NCI-H345 (cell line): ENCODE measurements at regions not wholly inside any gene's neighbourhood (a gene's known extent, or its start where the extent isn't known, plus 50 kb on each side); places are given as distances from the start of the nearest gene placed in this dataset.

Experiments used
- DNase-seq: peaks from one replicate; lab custom pipeline; 2025; lab: John Stamatoyannopoulos, UW

DNA sequence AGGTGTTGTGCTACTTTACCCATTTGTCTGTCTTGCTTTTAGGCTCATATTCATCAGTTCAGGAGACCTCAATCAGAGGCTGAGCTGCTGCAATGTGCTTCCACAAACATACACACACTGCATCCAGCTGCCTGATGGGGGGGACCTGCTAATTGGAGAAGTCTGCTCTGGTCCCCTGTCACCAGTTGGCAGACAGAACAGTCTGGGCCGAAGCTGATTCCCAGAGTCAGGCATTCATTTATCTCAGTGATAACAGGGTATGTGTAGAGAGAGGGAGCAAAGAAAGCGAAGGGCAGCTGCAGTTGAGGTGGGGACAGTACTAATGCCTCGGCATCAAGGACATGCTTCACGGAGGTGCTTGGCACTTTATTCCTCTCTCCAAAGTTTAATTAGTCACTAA lies 584.3 kb upstream of the PIK3C3 start:
- DNase-seq: peak; percentile 4

DNA sequence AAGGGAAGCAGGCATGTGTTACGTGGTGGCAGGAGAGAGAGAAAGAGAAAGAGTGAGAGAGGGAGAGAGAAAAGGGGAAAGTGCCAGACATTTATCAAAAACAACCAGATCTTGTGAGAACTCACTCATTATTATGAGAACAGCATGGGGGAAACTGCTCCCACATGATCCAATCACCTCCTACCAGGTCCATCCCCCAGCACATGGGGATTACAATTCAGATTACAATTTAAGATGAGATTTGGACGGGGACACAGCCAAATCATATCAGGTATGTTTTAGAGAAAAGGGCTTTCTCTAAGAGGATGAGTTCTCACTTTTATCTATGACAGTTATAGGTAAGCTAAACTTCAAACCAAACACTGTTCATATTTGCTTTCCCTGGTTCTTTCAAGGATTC lies 597.3 kb upstream of the PIK3C3 start:
- no peak for DNase-seq

DNA sequence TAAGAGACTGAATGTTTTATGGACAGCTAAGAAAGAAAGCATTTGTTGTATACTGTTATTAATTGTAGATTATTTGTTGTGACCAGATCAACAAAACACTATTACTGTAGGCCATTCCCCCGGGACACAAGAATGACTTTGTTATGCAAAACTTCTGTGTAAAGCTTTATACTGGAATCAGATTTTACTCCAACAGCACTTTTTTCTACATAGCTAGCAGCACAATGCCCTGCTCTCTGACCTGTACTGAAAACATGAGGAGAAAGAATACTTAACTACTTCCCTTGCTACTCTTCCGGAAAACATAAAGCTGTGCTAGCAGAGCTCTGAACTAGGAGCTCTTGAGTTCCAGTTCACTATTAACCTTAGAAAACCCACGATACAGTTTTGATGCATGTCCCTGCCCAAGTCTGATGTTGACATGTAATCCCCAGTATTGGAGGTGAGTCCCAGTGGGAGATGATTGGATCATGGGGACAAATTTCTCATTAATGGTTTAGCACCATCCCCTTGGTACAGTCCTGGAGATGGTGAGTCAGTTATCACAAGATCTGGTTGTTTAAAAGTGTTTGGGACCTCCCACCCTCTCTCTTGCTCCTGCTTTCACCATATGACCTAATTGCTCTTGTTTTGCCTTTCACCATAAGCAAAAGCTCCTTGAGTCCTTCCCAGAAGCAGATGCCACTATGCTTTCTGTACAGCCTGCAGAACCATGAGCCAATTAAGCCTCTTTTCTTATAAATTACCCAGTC lies 601.1 kb upstream of the PIK3C3 start:
- DNase-seq: no peak

DNA sequence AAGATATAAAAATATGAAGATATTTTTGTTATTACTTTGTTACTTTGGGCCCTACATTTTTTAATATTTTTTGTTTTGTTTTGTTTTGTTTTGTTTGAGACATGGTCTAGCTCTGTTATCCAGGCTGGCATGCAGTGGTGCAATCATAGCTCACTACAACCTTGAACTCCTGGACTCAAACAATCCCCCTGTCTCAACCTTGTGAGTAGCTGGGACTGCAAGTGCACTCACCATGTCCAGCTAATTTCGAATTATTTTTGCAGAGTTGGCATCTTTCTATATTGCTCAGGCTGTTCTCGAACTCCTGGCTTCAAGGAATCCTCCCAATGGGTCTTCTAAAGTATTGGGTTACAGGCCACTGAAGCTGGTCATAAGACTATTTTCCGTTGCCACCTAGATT lies 603.6 kb upstream of the PIK3C3 start:
- no peak for DNase-seq

DNA sequence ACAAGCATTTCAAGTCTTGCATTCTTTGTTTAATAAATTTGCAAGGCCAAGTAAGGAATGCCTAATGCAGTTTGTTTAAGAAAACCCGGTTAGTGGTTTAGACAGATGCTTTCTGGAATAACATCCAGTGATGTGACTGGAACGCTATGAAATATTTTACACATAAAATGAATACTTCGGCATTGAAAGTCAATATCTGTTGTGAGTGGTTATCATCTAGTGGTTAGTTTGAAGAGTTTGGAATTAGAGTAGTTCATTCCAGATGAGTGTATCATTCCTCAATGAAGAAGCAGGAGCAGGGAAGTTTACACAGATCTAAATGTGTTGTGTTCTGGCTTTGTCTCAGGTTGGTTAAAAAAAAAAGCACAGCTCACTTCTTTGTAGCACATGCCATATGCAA lies 608.0 kb upstream of the PIK3C3 start:
- DNase-seq: no peak

DNA sequence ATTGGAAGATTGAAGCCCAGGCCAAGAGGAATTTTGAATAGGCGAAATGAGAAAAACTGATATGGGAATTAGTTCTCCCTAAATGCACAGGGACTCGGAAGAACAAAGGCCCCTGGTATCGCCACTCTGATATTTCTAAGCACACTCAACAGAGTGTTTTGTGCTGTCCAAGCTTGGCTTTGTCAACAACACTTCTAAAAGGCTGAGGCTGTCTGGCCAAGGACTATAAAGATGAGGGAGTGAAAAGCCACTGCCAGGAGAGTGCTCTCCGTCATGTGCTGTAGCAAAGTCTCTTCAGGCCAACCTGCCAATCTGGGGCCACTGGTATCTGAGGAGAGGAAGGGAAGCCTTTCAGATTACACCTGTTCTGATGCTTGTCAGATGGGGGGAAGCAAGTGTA lies 611.2 kb upstream of the PIK3C3 start:
- no peak for DNase-seq

DNA sequence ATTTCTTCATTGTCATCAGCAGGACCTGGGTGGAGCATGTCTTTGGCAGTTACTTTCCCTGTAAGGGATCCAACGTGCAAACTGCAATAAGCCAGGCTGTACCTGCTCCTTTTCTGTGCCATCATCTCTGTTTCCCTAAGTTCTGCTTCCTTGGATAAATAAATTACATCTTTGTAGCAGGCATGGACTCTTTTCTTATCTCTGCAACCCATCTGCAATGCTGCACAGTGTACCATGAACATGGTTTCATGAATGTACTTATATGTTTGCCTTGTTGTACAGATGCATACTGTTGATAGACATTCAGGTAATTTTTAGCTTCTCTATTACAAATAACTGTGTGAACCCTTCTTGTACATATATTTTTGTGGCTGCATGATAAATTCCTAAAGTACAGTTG lies 616.7 kb upstream of the PIK3C3 start:
- no peak for DNase-seq

DNA sequence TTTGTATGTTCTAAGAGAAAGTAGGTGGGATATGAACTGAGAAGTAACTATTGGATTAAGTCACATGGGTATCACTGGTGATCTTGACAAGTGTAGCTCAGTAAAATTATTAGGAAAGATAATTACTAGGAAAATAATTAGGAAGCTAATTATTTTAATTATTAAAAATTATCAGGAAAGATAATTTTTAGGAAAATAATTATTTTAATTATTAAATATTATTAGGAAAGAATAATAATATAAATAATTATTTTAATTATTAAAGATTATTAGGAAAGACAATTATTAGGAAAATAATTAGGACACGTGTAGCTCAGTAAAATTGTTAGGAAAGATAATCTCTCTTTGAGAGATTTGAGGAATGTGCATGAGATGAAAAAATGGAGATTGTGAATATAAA lies 623.4 kb upstream of the PIK3C3 start:
- DNase-seq: no peak

DNA sequence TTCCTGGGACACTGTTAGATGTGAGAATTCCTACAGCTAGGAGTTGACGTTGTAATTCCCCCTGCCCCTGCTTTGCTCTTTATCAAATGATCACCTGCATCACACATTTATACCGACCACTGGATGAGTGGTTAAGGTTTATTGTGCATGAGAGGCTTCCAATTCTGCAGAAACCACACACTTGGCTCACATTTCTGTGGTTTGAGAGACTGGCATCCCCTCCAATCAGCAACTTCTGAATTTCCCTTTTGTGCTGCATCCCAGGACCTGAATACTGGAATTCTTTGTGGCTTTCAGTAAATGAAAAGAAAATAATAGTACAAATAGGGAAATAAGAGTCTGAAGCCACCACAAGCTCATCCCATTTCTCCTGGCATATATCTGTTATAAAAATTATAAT lies 628.7 kb upstream of the PIK3C3 start:
- no peak for DNase-seq

DNA sequence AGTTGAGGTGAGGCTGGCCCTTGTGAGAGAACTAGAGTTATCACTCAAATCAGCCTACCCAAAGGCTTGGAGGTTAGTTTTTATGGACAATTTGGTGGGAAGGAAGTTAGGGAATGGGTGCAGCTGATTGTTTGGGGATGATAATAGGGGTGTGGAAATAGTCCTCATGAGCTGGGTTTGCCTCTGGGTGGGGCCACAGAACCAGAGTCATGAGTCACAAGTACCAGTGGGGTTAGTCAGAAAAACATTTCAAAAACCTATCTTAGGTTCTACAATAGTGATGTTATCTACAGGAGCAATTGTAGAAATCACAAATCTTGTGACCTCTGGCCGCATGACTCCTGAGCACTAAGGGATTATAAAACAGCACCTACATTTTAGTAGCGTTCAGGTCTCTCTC lies 630.1 kb upstream of the PIK3C3 start:
- DNase-seq: no peak

DNA sequence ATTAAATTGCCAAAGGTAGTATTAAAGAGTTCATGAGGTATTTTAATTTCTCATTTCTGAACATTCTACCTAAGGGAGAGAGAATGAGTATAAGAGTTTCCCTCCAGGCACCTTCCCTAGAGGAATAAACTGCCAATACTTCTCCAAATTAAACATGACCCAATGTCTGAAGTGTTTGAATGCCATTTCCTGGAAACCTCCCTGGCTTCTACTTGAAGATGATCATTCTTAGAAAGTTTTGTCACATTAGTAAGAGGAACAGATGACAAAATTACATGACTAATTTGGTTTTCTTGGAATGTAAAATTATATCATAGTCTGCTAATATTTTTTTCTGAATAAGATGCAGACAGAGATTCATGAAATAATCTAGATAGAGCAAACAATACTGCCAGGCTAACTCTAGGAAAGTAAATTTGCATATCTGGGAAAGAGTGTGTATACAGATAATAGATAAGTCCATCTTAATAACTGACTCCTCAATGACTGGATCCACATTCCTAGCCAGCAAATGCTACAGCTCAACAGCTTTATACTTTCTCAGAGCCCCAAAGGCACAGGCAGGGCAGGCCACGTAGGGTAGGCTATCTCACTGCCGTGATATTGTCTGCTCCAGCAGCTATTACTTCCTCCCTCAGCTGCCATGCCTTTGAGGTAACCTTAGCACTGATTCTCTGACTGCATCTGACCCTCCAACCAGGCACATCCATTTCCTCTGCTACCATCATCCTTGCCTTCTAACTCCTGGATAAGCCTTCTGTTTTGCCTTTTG lies 630.8 kb upstream of the PIK3C3 start:
- DNase-seq: no peak

DNA sequence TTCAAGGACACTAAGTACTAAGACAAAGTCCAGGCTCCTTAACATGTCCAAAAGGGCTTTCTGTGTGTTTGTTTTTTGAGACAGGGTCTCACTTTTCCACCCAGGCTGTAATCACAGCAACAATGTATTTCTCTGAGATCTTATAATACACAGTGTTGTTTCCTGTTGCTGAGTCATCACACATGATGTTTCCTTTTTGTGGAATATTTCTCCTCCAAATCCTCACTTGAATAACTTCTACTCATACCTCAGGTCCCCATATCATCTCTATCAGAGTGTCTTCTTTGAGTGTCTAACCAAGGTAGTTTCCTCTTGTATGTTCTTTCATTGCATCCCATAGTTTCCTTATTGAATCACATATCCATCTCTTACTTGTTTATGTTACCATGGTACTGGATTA lies 632.0 kb upstream of the PIK3C3 start:
- DNase-seq: no peak

DNA sequence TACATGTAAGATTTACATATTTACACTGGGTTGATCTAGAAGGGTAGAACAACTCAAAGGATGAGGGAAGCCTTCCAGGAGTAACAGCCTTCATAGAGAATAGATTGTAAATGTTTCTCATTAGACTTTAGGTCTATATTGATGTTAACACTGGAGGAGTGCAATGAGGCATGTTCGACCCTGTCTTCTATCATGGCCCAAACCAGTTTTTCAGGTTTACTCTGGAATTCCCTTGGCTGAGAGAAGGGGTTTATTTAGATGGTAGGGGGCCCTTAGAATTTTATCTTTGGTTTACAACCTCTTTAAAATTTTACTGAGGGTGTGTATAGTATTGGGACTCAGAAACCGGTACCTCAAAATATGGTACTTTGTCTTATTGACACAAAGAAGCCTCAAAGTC lies 634.9 kb upstream of the PIK3C3 start:
- no peak for DNase-seq

DNA sequence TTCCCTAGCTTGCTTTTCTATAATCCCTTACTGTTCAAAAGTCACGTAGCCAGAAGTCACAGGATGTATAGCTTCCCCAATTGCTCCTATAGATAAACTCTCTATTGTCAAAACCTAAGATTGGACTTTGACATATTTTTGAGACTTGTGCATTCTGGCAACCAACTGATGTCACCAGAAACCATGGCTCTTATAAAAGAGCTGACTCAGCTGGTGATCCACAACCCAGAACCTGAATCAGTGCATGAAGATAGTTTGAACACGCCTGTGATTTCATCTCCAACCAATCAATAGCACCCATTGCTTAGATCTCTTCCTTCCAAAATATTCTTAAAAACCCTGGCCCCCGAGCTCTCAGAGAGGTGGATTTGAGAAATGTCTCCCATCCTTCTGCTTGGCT lies 639.9 kb upstream of the PIK3C3 start:
- DNase-seq: no peak

DNA sequence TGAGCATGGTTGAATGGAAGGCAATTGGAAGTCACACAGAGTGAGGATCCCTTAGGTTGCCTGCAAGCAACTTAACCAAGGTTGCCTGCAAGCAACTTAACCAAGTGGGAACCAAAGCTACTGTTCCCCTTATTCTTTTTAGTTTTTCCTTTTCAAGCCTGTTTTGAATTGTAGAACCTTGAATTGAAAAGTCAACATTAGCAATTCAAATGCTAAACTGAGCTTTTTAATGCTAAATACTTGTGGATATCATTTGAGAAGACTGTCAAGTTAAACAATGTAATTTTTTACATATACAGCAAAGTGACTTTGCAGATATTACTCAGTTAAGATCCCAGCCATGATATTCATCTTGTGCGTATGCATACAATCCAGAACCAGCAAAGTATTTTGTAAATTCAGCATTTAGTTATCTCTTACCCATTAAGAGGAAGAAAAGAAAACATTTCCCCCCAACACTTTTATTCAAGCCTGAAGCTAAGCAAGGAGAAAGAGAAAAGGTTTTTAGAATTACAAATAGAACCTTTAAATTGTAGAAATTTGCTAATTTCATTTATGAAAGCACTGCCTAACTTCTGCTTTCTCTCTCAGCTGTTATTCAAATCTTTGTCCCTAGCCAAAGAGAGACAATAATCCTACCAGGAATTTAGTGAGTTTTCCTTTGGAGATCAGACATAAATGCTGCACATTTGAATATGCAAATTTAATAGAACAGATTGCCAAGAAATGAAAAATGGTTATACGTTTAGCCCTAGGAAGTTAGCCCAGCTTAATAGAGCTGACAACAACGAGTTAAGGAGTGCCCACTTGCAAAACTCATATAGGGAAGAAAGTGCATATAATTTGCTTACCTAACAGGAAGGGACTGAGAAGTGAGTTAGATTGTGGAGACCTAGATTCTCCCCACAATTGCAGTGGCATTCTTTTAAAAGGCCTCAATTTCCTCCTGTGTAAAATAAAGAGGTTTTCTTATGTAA lies 643.2 kb upstream of the PIK3C3 start:
- no peak for DNase-seq

DNA sequence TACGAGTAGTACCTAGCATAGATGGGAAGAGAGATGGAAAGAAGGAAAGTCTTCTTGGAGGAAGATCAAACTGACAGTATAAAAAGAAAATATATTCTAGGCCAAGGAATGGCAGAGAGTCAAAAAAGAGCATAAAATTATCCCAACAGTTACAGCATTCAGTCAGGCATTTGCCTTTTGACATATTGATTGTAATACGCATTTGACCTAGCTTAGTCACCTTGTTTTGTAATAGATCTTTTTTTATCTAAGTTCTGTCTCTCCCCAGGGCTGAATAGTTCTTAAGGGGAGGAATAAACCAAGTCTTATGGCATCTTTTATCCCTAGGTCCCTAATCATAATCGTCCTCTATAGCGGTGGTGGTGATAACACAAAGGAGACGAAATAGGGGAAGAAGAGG lies 657.3 kb upstream of the PIK3C3 start:
- DNase-seq: no peak

DNA sequence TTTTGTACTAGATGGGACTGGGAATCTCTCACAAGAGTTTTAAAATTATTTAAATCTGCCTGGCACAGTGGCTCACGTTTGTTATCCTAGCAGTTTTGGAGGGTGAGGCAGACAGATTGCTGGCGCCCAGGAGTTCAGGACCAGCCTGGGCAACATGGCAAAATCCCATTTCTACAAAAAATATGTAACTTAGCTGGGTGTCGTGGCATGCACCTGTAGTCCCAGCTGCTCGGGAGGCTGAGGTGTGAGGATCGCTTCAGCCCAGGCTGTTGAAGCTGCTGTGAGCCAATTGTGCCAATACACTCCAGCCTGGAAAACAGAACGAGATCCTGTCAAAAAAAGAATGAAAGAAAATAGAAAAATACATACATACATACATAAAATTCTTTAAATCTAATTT lies 685.7 kb upstream of the PIK3C3 start:
- no peak for DNase-seq

DNA sequence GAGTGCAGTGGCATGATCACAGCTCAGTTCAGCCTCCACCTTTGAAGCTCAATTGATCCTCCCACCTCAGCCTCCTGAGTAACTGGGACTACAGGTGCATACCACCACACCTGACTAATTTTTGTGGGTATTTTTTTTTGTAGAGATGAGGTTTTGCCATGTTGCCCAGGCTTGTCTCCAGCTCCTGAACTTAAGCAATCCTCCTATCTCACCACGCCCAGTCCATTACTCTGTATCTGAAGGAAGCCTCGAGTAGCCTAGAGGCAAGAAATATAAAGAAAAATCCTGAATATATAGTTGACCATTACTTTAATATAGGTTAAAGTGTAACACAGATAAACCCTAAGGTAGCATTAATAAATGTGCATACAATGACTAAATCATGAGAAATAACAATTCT lies 686.8 kb upstream of the PIK3C3 start:
- DNase-seq: no peak

DNA sequence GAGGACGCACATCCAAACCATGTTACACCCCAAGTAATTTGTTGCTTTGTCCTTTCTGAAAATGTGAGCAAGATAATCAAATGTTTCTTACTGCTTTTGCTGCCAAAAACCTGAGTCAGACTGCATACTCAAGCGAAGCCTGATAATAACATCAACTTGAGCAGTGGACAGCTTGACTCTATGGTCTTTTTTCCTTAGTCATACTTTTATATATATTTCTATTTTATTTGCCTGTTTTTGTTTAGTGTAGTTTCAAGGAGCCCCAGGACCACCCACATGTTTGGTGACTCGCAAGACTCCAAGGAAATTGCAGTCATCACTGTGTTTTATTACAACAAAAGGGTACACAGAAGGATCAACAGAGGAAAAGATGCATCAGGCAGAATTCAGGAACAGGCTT lies 688.4 kb upstream of the PIK3C3 start:
- no peak for DNase-seq

DNA sequence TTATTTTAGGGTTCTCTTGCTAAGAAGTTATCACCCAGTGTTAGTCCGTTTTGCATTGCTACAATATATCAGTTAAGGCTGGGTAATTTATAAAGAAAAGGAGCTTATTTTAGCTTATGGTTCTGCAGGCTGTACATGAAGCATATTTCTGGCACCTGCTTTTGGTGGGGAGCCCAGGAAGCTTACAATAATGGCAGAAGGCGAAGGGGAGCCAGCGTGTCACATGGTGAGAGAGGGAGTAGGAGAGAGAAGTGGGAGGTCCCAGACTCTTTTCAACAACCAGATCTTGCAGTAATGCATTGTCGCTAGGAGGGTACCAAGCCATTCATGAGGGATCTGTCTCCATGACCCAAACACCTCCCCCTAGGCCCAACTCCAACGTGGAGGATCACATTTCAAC lies 688.8 kb upstream of the PIK3C3 start:
- no peak for DNase-seq

DNA sequence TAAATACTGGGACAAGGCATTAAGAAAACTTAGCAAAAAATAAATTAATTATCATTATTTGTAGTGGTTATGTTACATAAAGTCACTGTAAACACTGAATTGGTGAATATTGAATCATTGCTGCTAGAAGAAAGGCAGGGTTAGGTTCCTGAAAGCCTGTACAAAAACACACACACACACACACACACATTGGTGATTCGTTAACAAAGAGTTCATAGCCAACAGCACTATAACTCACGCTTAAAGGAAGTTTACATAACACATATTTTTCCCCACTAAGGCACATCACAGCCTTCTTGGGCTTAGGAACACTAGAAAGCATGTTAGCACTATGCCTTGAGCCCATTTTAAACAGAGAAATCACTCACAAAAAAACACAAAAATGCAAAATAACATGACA lies 690.0 kb upstream of the PIK3C3 start:
- DNase-seq: no peak

DNA sequence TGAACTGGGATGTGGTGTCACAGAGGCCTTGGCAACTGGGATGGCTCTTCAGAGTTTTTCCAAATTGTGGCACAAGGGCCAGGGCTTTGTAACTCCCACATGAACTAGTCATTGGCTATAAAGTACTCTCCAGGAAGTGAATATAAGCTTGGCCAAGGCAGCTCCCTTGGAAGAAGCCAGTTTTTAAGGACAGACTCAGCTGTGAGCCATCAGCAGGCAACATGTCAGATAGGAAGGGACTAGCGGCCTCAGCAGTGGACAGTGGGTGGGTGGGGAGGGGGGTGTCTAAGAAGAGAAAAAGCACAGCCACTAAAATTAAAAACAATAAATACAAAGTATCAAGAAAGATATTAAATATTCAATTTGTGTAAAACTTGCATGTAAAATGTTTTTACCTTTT lies 691.1 kb upstream of the PIK3C3 start:
- DNase-seq: no peak

DNA sequence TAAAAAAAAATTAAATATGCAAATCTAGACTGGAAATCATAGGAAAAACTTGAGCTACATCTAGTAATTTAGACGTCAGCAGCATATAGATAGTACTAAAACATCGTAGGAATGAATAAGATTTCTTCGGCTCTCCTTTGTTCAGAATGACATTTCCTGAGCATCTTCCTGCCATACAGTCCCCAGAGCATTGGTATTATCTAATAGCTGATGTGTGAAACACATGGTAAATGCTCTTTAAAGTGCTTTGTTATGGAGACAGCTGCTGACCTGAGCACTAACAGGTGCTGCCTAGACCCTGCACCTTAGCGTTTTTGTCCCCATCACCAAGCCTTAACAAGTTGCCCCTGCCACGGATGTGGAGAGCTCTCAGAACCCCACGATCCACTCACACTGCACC lies 692.3 kb upstream of the PIK3C3 start:
- no peak for DNase-seq
